CD4-positive, alpha-beta memory T cell (primary cell): ENCODE measurements at regions not wholly inside any gene's neighbourhood (a gene's known extent, or its start where the extent isn't known, plus 50 kb on each side); places are given as distances from the start of the nearest gene placed in this dataset.

Source experiments
- CTCF ChIA-PET: fragments of 350-600 bp; sonication (Branson Sonifier 250); formaldehyde crosslinking; loops from one replicate; lab custom pipeline; 2021; ENCODE audit warnings: inconsistent platforms; ENCODE audit not compliant: partially characterized antibody; lab: Charles Lee
- POLR2A ChIA-PET: fragments of 350-600 bp; sonication (Branson Sonifier 250); formaldehyde crosslinking; loops from one replicate; lab custom pipeline; 2021; ENCODE audit not compliant: partially characterized antibody; lab: Charles Lee
- DNase-seq, 5 donors: peaks; one replicate each; pipeline versions ENCODE4 v3.0.0 to v3.0.0-alpha.2; 2020 to 2022; ENCODE audit warnings: mixed read lengths in 1 of 5
- H3K27ac ChIP-seq: one replicate; pipeline ENCODE4 v1.7.0; 2013; ENCODE audit warnings: low read depth, low read length
- H3K27me3 ChIP-seq: 2 replicates; pipeline ENCODE4 v1.7.0; 2013; ENCODE audit warnings: mild to moderate bottlenecking, low read length, moderate library complexity; ENCODE audit not compliant: insufficient read depth
- H3K36me3 ChIP-seq: 2 replicates; pipeline ENCODE4 v1.7.0; 2013; ENCODE audit warnings: mild to moderate bottlenecking, low read length, moderate library complexity; ENCODE audit not compliant: insufficient read depth
- H3K4me1 ChIP-seq: 2 replicates; pipeline ENCODE4 v1.7.0; 2013; ENCODE audit warnings: mild to moderate bottlenecking, low read length, moderate library complexity; ENCODE audit not compliant: insufficient read depth
- H3K4me3 ChIP-seq, 2 donors: one replicate each; pipeline ENCODE4 v1.7.0; 2013; ENCODE audit warnings: low read length in 2 of 2, mild to moderate bottlenecking in 1 of 2
- H3K9me3 ChIP-seq, 2 donors: one replicate each; pipeline ENCODE4 v1.7.0; 2013; ENCODE audit warnings: low read length in 2 of 2, control low read depth in 1 of 2; ENCODE audit not compliant: control insufficient read depth in 1 of 2
- H3K27ac Mint-ChIP-seq, 7 donors: one replicate each; pipeline ENCODE4 v1.8.0; 2020 to 2021; ENCODE audit warnings: mixed read lengths in 7 of 7, mild to moderate bottlenecking in 6 of 7, inconsistent platforms in 3 of 7, moderate library complexity in 3 of 7
- H3K27me3 Mint-ChIP-seq, 2 donors: one replicate each; pipeline ENCODE4 v1.8.0; 2020 to 2021; ENCODE audit warnings: mixed read lengths in 2 of 2
- H3K36me3 Mint-ChIP-seq, 2 donors: one replicate each; pipeline ENCODE4 v1.8.0; 2020 to 2021; ENCODE audit warnings: mixed read lengths in 2 of 2, inconsistent platforms in 1 of 2, mild to moderate bottlenecking in 1 of 2
- H3K4me1 Mint-ChIP-seq, 4 donors: one replicate each; pipeline ENCODE4 v1.8.0; 2020 to 2021; ENCODE audit warnings: mixed read lengths in 4 of 4, mild to moderate bottlenecking in 1 of 4
- H3K4me3 Mint-ChIP-seq, 8 donors: one replicate each; pipeline ENCODE4 v1.8.0; 2020 to 2021; ENCODE audit warnings: mixed read lengths in 8 of 8, mild to moderate bottlenecking in 7 of 8, moderate library complexity in 6 of 8, inconsistent platforms in 3 of 8
- H3K9me3 Mint-ChIP-seq, 8 donors: one replicate each; pipeline ENCODE4 v1.8.0; 2020 to 2021; ENCODE audit warnings: mixed read lengths in 8 of 8, mild to moderate bottlenecking in 5 of 8, inconsistent platforms in 3 of 8, moderate library complexity in 1 of 8
- intact Hi-C: fragments of 100-400 bp; cut with micrococcal nuclease; formaldehyde crosslinking; loops from one replicate; pipeline ENCODE4 v1.15.1; 2023

GRCh38 chr10:89954787-89955566 lies 253.6 kb downstream of the KIF20B start:
- Mint-ChIP-seq H3K36me3 (no peaks in the 10 kb centered on the region), H3K9me3 (peaks cover 0 to 1% (median 0%) of the 10 kb centered on the region in 8 donors), H3K4me3 (no peak overlapping the region), H3K4me1 (no peaks in the 10 kb centered on the region), H3K27ac (no peak overlapping the region), H3K27me3 (peaks cover 0 to 8% of the 10 kb centered on the region in 2 donors)
- no peaks in the 10 kb centered on the region for H3K9me3 ChIP-seq
- intact Hi-C loops, result no loop called here
- POLR2A ChIA-PET, result no interaction called here
- H3K4me3 ChIP-seq, result no peak overlapping the region
- no peaks in the 10 kb centered on the region for H3K36me3 ChIP-seq
- no peak for DNase-seq
- CTCF ChIA-PET, result interaction anchor here (0.6 to 1.9 kb wide), 2 partner anchors 10 to 526 kb away, joined by 4 to 5 read pairs; no protein-coding TSS in a partner anchor
- H3K4me1 ChIP-seq, result no peaks in the 10 kb centered on the region
- no peaks in the 10 kb centered on the region for H3K27me3 ChIP-seq
- H3K27ac ChIP-seq, result no peak overlapping the region

GRCh38 chr10:89959433-89960110 lies 258.2 kb downstream of the KIF20B start:
- ChIA-PET POLR2A (no interaction called here), CTCF (interaction anchor here (1.7 kb wide), 1 partner anchor 7 kb away, joined by 4 read pairs; no protein-coding TSS in a partner anchor)
- no peaks in the 10 kb centered on the region for H3K9me3 ChIP-seq
- no peak overlapping the region for H3K4me3 ChIP-seq
- Mint-ChIP-seq H3K27me3 (peaks cover 4 to 9% of the 10 kb centered on the region in 2 donors), H3K4me3 (no peak overlapping the region), H3K27ac (no peak overlapping the region), H3K36me3 (no peaks in the 10 kb centered on the region), H3K4me1 (no peaks in the 10 kb centered on the region), H3K9me3 (no peaks in the 10 kb centered on the region)
- no peak overlapping the region for H3K27ac ChIP-seq
- no peaks in the 10 kb centered on the region for H3K4me1 ChIP-seq
- intact Hi-C loops, result no loop called here
- no peak for DNase-seq
- no peaks in the 10 kb centered on the region for H3K27me3 ChIP-seq
- no peaks in the 10 kb centered on the region for H3K36me3 ChIP-seq

GRCh38 chr10:89963451-89964102 lies 262.2 kb downstream of the KIF20B start:
- Mint-ChIP-seq H3K36me3 (no peaks in the 10 kb centered on the region), H3K4me3 (no peak overlapping the region), H3K27ac (no peak overlapping the region), H3K4me1 (no peaks in the 10 kb centered on the region), H3K27me3 (peaks cover 4 to 12% of the 10 kb centered on the region in 2 donors), H3K9me3 (no peaks in the 10 kb centered on the region)
- Histone ChIP-seq H3K27ac (no peak overlapping the region), H3K4me3 (no peak overlapping the region), H3K36me3 (no peaks in the 10 kb centered on the region), H3K4me1 (no peaks in the 10 kb centered on the region), H3K9me3 (no peaks in the 10 kb centered on the region), H3K27me3 (no peaks in the 10 kb centered on the region)
- ChIA-PET CTCF (no interaction called here), POLR2A (no interaction called here)
- intact Hi-C loops, result no loop called here
- DNase-seq, result no peak

- no peak overlapping the region for H3K4me3 ChIP-seq
- no peaks in the 10 kb centered on the region for H3K4me1 ChIP-seq
- H3K9me3 ChIP-seq, result no peaks in the 10 kb centered on the region
- intact Hi-C loops, result no loop called here
- H3K4me1 Mint-ChIP-seq, result peaks cover 0 to 8% (median 6%) of the 10 kb centered on the region in 4 donors
- no peaks in the 10 kb centered on the region for H3K27me3 ChIP-seq
- no peaks in the 10 kb centered on the region for H3K9me3 Mint-ChIP-seq
- H3K36me3 ChIP-seq, result no peaks in the 10 kb centered on the region
- peaks cover 0 to 17% of the 10 kb centered on the region in 2 donors for H3K27me3 Mint-ChIP-seq
- H3K27ac ChIP-seq, result no peak overlapping the region
- H3K4me3 Mint-ChIP-seq, result no peak overlapping the region
- ChIA-PET CTCF (no interaction called here), POLR2A (no interaction called here)
- DNase-seq, result no peak
- H3K27ac Mint-ChIP-seq, result no peak overlapping the region
- H3K36me3 Mint-ChIP-seq, result no peaks in the 10 kb centered on the region
These were observed 264.8 kb downstream of the KIF20B start for GRCh38 chr10:89966211-89966610.

GRCh38 chr10:89973326-89973725 lies 271.9 kb downstream of the KIF20B start:
- no peaks in the 10 kb centered on the region for H3K27me3 ChIP-seq
- POLR2A ChIA-PET, result no interaction called here
- intact Hi-C loops, result no loop called here
- H3K36me3 ChIP-seq, result no peaks in the 10 kb centered on the region
- H3K4me1 ChIP-seq, result no peaks in the 10 kb centered on the region
- H3K27me3 Mint-ChIP-seq, result peaks cover 3 to 5% of the 10 kb centered on the region in 2 donors
- no peak overlapping the region for H3K4me3 Mint-ChIP-seq
- no peaks in the 10 kb centered on the region for H3K36me3 Mint-ChIP-seq
- no peak overlapping the region for H3K27ac Mint-ChIP-seq
- peaks cover 0 to 8% (median 6%) of the 10 kb centered on the region in 4 donors for H3K4me1 Mint-ChIP-seq
- no peak overlapping the region for H3K27ac ChIP-seq
- CTCF ChIA-PET, result no interaction called here
- DNase-seq, result no peak
- no peaks in the 10 kb centered on the region for H3K9me3 ChIP-seq
- H3K4me3 ChIP-seq, result no peak overlapping the region
- no peaks in the 10 kb centered on the region for H3K9me3 Mint-ChIP-seq

GRCh38 chr10:89975071-89975470 lies 273.7 kb downstream of the KIF20B start:
- no peak overlapping the region for H3K27ac ChIP-seq
- H3K4me1 ChIP-seq, result no peaks in the 10 kb centered on the region
- no peak for DNase-seq
- no peaks in the 10 kb centered on the region for H3K9me3 Mint-ChIP-seq
- no peak overlapping the region for H3K4me3 Mint-ChIP-seq
- H3K27me3 Mint-ChIP-seq, result peaks cover 0 to 3% of the 10 kb centered on the region in 2 donors
- no peaks in the 10 kb centered on the region for H3K36me3 Mint-ChIP-seq
- H3K4me1 Mint-ChIP-seq, result no peaks in the 10 kb centered on the region
- no peak overlapping the region for H3K4me3 ChIP-seq
- H3K9me3 ChIP-seq, result no peaks in the 10 kb centered on the region
- no peaks in the 10 kb centered on the region for H3K27me3 ChIP-seq
- ChIA-PET POLR2A (no interaction called here), CTCF (no interaction called here)
- no peaks in the 10 kb centered on the region for H3K36me3 ChIP-seq
- intact Hi-C loops, result no loop called here
- H3K27ac Mint-ChIP-seq, result no peak overlapping the region

- CTCF ChIA-PET, result no interaction called here
These were observed 274.4 kb downstream of the KIF20B start for GRCh38 chr10:89975771-89976170.

More at GRCh38 chr10:89975771-89976170, 274.4 kb downstream of the KIF20B start:
- Mint-ChIP-seq H3K27me3 (peaks cover 0 to 3% of the 10 kb centered on the region in 2 donors), H3K4me1 (no peaks in the 10 kb centered on the region), H3K4me3 (no peak overlapping the region), H3K36me3 (no peaks in the 10 kb centered on the region), H3K9me3 (no peaks in the 10 kb centered on the region), H3K27ac (no peak overlapping the region)
- no peak for DNase-seq
- POLR2A ChIA-PET, result no interaction called here
- Histone ChIP-seq H3K4me1 (no peaks in the 10 kb centered on the region), H3K9me3 (no peaks in the 10 kb centered on the region), H3K36me3 (no peaks in the 10 kb centered on the region), H3K4me3 (no peak overlapping the region), H3K27ac (no peak overlapping the region), H3K27me3 (no peaks in the 10 kb centered on the region)
- intact Hi-C loops, result no loop called here
